Astrocyte of the cerebellum (primary cell): ENCODE measurements at regions not wholly inside any gene's neighbourhood (a gene's known extent, or its start where the extent isn't known, plus 50 kb on each side); places are given as distances from the start of the nearest gene placed in this dataset.

Experiments
- DNase-seq: peaks from one replicate; pipeline ENCODE4 v3.0.0-alpha.2; 2011; ENCODE audit warnings: low read depth
- H3K4me3 ChIP-seq: 2 replicates; pipeline ENCODE4 v1.5.1; 2011; ENCODE audit warnings: mild to moderate bottlenecking, low read depth, low read length, moderate library complexity
- in situ Hi-C: cut with HindIII; loops from 2 replicates; pipeline ENCODE4 v1.10.0; 2017; ENCODE audit warnings: low sequenced_read_pairs
- TF ChIP-seq, protein P1 (sequence below): IDR thresholded peaks from 2 replicates; pipeline ENCODE4 v1.5.1; 2012; ENCODE audit warnings: low read length, low read depth, moderate library complexity, mild to moderate bottlenecking; ENCODE audit errors: missing control alignments

DNA sequence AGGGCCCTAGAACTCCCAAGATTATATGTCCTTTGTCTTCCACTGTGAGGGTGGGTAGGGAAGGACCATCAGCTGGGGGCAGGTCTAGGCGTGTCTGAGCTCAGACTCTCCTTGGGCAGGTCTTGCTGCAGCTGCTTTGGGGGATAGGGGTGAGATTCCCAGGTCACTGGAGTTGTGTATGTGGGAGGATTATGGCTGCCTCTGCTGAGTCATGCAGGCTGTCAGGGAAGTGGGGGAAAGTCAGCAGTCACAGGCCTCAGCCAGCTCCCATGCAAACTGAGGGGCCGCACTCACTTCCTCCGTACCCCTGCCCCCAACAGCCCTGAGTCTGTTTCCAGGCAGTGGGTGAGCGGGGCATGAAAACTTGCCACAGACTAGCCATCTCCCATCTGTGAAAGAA lies 600.8 kb downstream of the DIAPH3 start:
- no peak overlapping the region for H3K4me3 ChIP-seq
- TF ChIP-seq, protein P1, sequence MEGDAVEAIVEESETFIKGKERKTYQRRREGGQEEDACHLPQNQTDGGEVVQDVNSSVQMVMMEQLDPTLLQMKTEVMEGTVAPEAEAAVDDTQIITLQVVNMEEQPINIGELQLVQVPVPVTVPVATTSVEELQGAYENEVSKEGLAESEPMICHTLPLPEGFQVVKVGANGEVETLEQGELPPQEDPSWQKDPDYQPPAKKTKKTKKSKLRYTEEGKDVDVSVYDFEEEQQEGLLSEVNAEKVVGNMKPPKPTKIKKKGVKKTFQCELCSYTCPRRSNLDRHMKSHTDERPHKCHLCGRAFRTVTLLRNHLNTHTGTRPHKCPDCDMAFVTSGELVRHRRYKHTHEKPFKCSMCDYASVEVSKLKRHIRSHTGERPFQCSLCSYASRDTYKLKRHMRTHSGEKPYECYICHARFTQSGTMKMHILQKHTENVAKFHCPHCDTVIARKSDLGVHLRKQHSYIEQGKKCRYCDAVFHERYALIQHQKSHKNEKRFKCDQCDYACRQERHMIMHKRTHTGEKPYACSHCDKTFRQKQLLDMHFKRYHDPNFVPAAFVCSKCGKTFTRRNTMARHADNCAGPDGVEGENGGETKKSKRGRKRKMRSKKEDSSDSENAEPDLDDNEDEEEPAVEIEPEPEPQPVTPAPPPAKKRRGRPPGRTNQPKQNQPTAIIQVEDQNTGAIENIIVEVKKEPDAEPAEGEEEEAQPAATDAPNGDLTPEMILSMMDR = no peak
- DNase-seq = no peak
- in situ Hi-C loops = no loop called here

DNA sequence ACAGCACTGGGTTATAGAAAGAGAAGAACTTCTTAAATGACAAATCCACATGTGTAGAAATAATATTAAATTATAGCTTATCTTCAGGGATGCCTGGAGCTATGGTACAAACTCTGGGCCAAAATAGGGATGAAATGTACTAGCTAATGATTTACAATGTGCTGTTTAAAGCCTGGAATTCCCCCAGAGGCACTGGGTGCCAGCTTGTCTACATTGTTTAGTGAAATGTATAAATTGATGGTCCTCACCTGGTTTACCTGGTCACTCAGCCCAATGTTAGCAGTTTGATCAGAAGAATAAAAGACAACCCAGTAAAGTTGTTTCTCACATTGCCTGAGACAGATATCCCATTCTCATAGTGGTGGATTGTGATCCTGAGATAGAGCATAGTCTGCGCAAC lies 597.2 kb downstream of the DIAPH3 start:
- no peak for DNase-seq
- H3K4me3 ChIP-seq = no peak overlapping the region
- in situ Hi-C loops = no loop called here
- TF ChIP-seq, protein P1 = no peak

DNA sequence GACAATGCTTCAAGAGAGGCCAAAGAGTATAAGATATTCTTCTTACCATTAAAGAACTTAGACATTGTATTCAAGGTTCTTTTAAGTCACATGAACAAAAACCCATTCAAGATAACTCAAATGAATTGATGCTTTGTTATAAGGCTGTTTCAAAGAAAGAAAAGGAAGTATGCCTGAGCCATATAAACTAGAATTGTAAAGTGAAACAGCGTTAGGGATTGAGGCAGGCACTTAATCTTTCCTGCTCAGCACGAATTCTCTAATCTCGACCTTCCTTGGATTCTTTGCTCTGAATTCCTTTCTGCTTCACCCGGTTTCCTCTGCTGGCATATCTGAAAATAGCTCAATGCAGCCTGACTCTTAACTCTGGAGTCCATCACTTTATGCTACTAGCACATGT lies 595.4 kb downstream of the DIAPH3 start:
- no peak for DNase-seq
- no peak overlapping the region for H3K4me3 ChIP-seq
- in situ Hi-C loops = no loop called here
- TF ChIP-seq, protein P1 = no peak

DNA sequence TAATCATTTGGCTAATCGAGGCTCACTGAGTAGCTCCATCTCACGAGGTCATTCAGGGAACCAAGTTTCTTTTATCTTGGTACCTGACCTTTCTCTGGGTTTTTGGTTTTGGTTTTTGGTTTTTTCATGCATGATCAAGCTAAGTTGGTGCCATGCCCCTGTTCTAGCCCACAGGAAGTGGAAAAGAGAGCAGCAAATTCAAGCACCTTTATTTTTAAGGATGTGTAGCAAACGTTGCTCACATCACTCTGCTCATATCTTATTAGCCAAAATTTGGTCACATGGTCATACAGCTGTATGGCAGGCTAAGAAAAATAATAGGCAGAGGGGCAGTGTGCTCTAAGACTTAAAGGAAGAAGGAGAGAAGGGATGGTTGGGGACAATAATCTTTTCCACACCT lies 593.5 kb downstream of the DIAPH3 start:
- TF ChIP-seq, protein P1 = no peak
- DNase-seq = no peak
- in situ Hi-C loops = no loop called here
- H3K4me3 ChIP-seq = no peak overlapping the region

DNA sequence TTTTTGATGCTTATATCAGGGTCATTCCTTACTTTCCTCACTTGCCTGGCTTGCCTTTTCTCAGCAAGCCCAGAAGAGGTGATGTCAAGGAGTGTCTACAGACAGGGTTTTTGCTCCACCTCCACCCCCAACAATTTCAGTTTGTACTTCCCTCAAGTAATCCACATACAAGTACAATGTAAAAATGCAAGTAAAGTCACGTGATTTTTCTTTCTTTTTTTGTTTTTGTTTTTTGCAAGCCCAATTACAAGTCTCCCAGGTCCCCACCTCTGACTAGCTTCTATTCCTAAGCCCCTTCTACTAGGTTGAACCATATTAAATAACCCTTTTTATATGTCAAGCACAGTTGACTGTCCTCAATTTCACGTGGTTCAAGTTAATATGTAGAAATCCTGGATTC lies 579.6 kb downstream of the DIAPH3 start:
- H3K4me3 ChIP-seq = no peak overlapping the region
- DNase-seq = no peak
- TF ChIP-seq, protein P1 = no peak
- in situ Hi-C loops = no loop called here

DNA sequence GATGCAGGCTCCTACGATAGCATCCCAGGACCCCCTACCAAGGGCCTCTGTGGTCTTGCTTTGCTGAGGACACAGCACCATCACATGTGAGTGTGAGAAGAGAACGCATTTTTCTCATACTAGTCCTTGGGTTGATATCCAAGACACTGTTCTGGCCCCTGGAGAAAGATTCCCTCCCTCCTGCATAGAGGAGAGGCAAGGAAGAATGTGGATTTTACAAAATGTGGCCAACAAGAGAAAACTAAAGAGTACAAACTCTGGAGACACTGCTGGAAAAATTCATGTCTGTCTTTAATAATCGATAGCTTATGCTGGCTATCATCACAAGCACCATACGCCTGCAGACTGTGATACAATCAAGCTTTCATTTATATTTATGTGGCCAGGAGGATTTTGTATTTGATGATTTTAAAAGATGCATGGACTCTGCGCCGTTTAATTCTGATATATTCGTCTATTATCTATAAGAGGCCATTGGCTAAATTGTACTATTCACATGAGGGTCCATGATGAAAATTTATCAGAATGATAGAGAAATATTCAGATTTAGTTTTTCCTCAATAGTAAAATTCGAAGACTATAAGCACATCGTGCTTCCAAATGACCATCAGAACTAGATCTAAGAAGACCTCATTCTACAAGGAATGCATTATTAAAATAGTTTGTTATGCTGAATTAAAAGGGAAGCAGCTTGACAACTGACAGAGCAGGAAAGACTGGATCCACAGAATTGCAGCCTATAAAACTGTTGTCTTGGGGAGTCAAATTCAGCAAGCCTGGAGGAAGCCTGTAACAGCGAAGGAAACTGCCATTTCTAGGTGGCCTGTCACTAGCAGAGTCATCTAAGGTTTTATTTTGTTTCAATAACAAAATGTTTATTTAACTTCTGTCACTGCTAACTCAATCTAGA lies 578.7 kb downstream of the DIAPH3 start:
- DNase-seq = no peak
- in situ Hi-C loops = no loop called here
- H3K4me3 ChIP-seq = no peak overlapping the region
- TF ChIP-seq, protein P1 = no peak
